Trophoblast cell (in vitro differentiated cells and primary cell): ENCODE measurements at regions not wholly inside any gene's neighbourhood (a gene's known extent, or its start where the extent isn't known, plus 50 kb on each side); places are given as distances from the start of the nearest gene placed in this dataset.

Experiments used
- DNase-seq, 2 donors: peaks; one replicate each; pipeline ENCODE4 v3.0.0-alpha.2; 2016
- H2AFZ ChIP-seq: 2 replicates; pipeline ENCODE4 v1.6.1; 2013; ENCODE audit warnings: low read length, moderate library complexity, mild to moderate bottlenecking; ENCODE audit not compliant: insufficient read depth, poor library complexity
- H2AK5ac ChIP-seq: 2 replicates; pipeline ENCODE4 v1.6.1; 2013; ENCODE audit warnings: mild to moderate bottlenecking, low read length
- H2BK120ac ChIP-seq: 2 replicates; pipeline ENCODE4 v1.6.1; 2013; ENCODE audit warnings: low read length, mild to moderate bottlenecking, moderate library complexity; ENCODE audit not compliant: insufficient read depth, poor library complexity
- H2BK12ac ChIP-seq: 2 replicates; pipeline ENCODE4 v1.6.1; 2013; ENCODE audit warnings: mild to moderate bottlenecking, low read length, moderate library complexity
- H2BK5ac ChIP-seq: 2 replicates; pipeline ENCODE4 v1.6.1; 2013; ENCODE audit warnings: low read length, low read depth, moderate library complexity, mild to moderate bottlenecking; ENCODE audit not compliant: poor library complexity
- H3K14ac ChIP-seq: 2 replicates; pipeline ENCODE4 v1.6.1; 2013; ENCODE audit warnings: mild to moderate bottlenecking, low read length
- H3K18ac ChIP-seq: 2 replicates; pipeline ENCODE4 v1.6.1; 2013; ENCODE audit warnings: mild to moderate bottlenecking, low read length
- H3K23ac ChIP-seq: 2 replicates; pipeline ENCODE4 v1.6.1; 2013; ENCODE audit warnings: low read length
- H3K27ac ChIP-seq: 2 replicates; pipeline ENCODE4 v1.5.1; 2013; ENCODE audit warnings: low read depth, mild to moderate bottlenecking, inconsistent platforms, low read length, moderate library complexity
- H3K27me3 ChIP-seq: 2 replicates; pipeline ENCODE4 v1.6.1; 2013; ENCODE audit warnings: inconsistent platforms, mild to moderate bottlenecking, low read length, moderate library complexity; ENCODE audit not compliant: insufficient read depth
- H3K36me3 ChIP-seq, 2 experiments: 1 replicate in 1 of 2; 2 replicates in 1 of 2; pipeline ENCODE4 v1.6.1; 2013; ENCODE audit warnings: low read length in 2 of 2, mild to moderate bottlenecking in 2 of 2, moderate library complexity in 1 of 2; ENCODE audit not compliant: insufficient read depth in 2 of 2, control insufficient read depth in 1 of 2
- H3K4ac ChIP-seq: 2 replicates; pipeline ENCODE4 v1.6.1; 2013; ENCODE audit warnings: low read depth, mild to moderate bottlenecking, low read length, moderate library complexity
- H3K4me1 ChIP-seq, 2 experiments: 1 replicate in 1 of 2; 2 replicates in 1 of 2; pipeline ENCODE4 v1.6.1; 2013; ENCODE audit warnings: low read length in 2 of 2, mild to moderate bottlenecking in 2 of 2, moderate library complexity in 1 of 2; ENCODE audit not compliant: insufficient read depth in 2 of 2, control insufficient read depth in 1 of 2
- H3K4me2 ChIP-seq: 2 replicates; pipeline ENCODE4 v1.6.1; 2013; ENCODE audit warnings: inconsistent platforms, mild to moderate bottlenecking, low read length, moderate library complexity
- H3K4me3 ChIP-seq: 2 replicates; pipeline ENCODE4 v1.5.1; 2013; ENCODE audit warnings: mild to moderate bottlenecking, low read depth, low read length, inconsistent platforms
- H3K79me1 ChIP-seq: one replicate; pipeline ENCODE4 v1.6.1; 2013; ENCODE audit warnings: low read length
- H3K79me2 ChIP-seq: 2 replicates; pipeline ENCODE4 v1.6.1; 2013; ENCODE audit warnings: low read length, mild to moderate bottlenecking; ENCODE audit not compliant: control insufficient read depth, insufficient read depth, poor library complexity
- H3K9ac ChIP-seq: 2 replicates; pipeline ENCODE4 v1.6.1; 2013; ENCODE audit warnings: mild to moderate bottlenecking, low read length
- H3K9me3 ChIP-seq: 2 replicates; pipeline ENCODE4 v1.6.1; 2013; ENCODE audit warnings: low read depth, mild to moderate bottlenecking, control low read depth, inconsistent platforms, low read length; ENCODE audit not compliant: insufficient read depth
- H4K12ac ChIP-seq: 2 replicates; pipeline ENCODE4 v1.6.1; 2013; ENCODE audit warnings: low read depth, mild to moderate bottlenecking, low read length, moderate library complexity
- H4K8ac ChIP-seq: 2 replicates; pipeline ENCODE4 v1.6.1; 2013; ENCODE audit warnings: low read depth, mild to moderate bottlenecking, low read length, moderate library complexity
- H4K91ac ChIP-seq: one replicate; pipeline ENCODE4 v1.6.1; 2013; ENCODE audit warnings: low read depth, mild to moderate bottlenecking, low read length, moderate library complexity
- WGBS: extraction: QIAGEN DNeasy Blood & Tissue Kit; methylation state at CpG from one replicate; pipeline ENCODE4 v1.1.7; 2013; ENCODE audit warnings: missing lambda C conversion rate; ENCODE audit not compliant: insufficient read length, insufficient coverage; ENCODE audit errors: extremely low coverage; 5-methylcytosine and 5-hydroxymethylcytosine counted together

GRCh38 chr21:22319435-22319834, 1321.2 kb downstream of the NCAM2 start:
- Histone ChIP-seq H3K27me3 (no peaks in the 10 kb centered on the region), H2BK5ac (no peak overlapping the region), H3K27ac (no peak overlapping the region), H3K9ac (no peak overlapping the region), H3K4me1 (no peaks in the 10 kb centered on the region), H3K9me3 (no peaks in the 10 kb centered on the region), H3K4me3 (no peak overlapping the region), H3K18ac (no peak overlapping the region), H4K8ac (no peak overlapping the region), H2AK5ac (no peak overlapping the region), H2BK12ac (no peak overlapping the region), H3K14ac (no peak overlapping the region), H3K79me2 (no peaks in the 10 kb centered on the region), H4K91ac (no peak overlapping the region), H3K79me1 (no peaks in the 10 kb centered on the region), H3K36me3 (no peaks in the 10 kb centered on the region), H3K4ac (no peak overlapping the region), H3K23ac (no peak overlapping the region), H2BK120ac (no peak overlapping the region), H4K12ac (no peak overlapping the region), H2AFZ (no peak overlapping the region), H3K4me2 (no peak overlapping the region)
- WGBS: no CpG with 5 or more reads among the region's 1 CpG
- DNase-seq: no peak

- Histone ChIP-seq H3K18ac (no peak overlapping the region), H3K23ac (no peak overlapping the region), H3K9ac (no peak overlapping the region), H3K4me1 (no peaks in the 10 kb centered on the region), H4K12ac (no peak overlapping the region), H3K4ac (no peak overlapping the region), H3K9me3 (peaks cover 2% of the 10 kb centered on the region), H2AFZ (no peak overlapping the region), H3K79me1 (no peaks in the 10 kb centered on the region), H3K27me3 (no peaks in the 10 kb centered on the region), H4K91ac (no peak overlapping the region), H3K27ac (no peak overlapping the region), H3K4me3 (no peak overlapping the region), H2BK12ac (no peak overlapping the region), H2BK120ac (no peak overlapping the region), H3K79me2 (no peaks in the 10 kb centered on the region), H3K36me3 (no peaks in the 10 kb centered on the region), H2BK5ac (no peak overlapping the region), H3K4me2 (no peak overlapping the region), H3K14ac (no peak overlapping the region), H2AK5ac (no peak overlapping the region), H4K8ac (no peak overlapping the region)
- DNase-seq: no peak
- WGBS: no CpG with 5 or more reads among the region's 1 CpG
These were observed 1344.7 kb downstream of the NCAM2 start for GRCh38 chr21:22342889-22343288.

- Histone ChIP-seq H4K12ac (no peak overlapping the region), H3K79me2 (no peaks in the 10 kb centered on the region), H4K8ac (no peak overlapping the region), H3K14ac (no peak overlapping the region), H3K36me3 (no peaks in the 10 kb centered on the region), H2BK12ac (no peak overlapping the region), H3K18ac (no peak overlapping the region), H3K27ac (no peak overlapping the region), H3K23ac (no peak overlapping the region), H2AK5ac (no peak overlapping the region), H4K91ac (no peak overlapping the region), H2BK5ac (no peak overlapping the region), H3K4ac (no peak overlapping the region), H3K79me1 (no peaks in the 10 kb centered on the region), H3K9me3 (peaks cover 2% of the 10 kb centered on the region), H3K4me3 (no peak overlapping the region), H3K4me1 (no peaks in the 10 kb centered on the region), H2AFZ (no peak overlapping the region), H3K4me2 (no peak overlapping the region), H3K9ac (no peak overlapping the region), H2BK120ac (no peak overlapping the region), H3K27me3 (no peaks in the 10 kb centered on the region)
- WGBS: no CpG with 5 or more reads among the region's 2 CpGs
- no peak for DNase-seq
These were observed 1345.1 kb downstream of the NCAM2 start for GRCh38 chr21:22343303-22343702.

GRCh38 chr21:22343721-22344120, 1345.5 kb downstream of the NCAM2 start:
- no peak overlapping the region for H3K4ac ChIP-seq
- H2AFZ ChIP-seq: no peak overlapping the region
- H4K8ac ChIP-seq: no peak overlapping the region
- no peaks in the 10 kb centered on the region for H3K79me2 ChIP-seq
- H3K27me3 ChIP-seq: no peaks in the 10 kb centered on the region
- no peak overlapping the region for H3K4me2 ChIP-seq
- H3K9me3 ChIP-seq: peaks cover 2% of the 10 kb centered on the region
- H3K14ac ChIP-seq: no peak overlapping the region
- no peak overlapping the region for H2BK120ac ChIP-seq
- H3K36me3 ChIP-seq: no peaks in the 10 kb centered on the region
- no peak overlapping the region for H4K12ac ChIP-seq
- no peak overlapping the region for H2BK12ac ChIP-seq
- no peak overlapping the region for H4K91ac ChIP-seq
- H2AK5ac ChIP-seq: no peak overlapping the region
- H2BK5ac ChIP-seq: no peak overlapping the region
- no peak overlapping the region for H3K23ac ChIP-seq
- H3K79me1 ChIP-seq: no peaks in the 10 kb centered on the region
- no peak for DNase-seq
- H3K4me3 ChIP-seq: no peak overlapping the region
- H3K4me1 ChIP-seq: no peaks in the 10 kb centered on the region
- no peak overlapping the region for H3K9ac ChIP-seq
- H3K18ac ChIP-seq: no peak overlapping the region
- H3K27ac ChIP-seq: no peak overlapping the region

- no peak overlapping the region for H4K91ac ChIP-seq
- no peak overlapping the region for H3K27ac ChIP-seq
- H2AFZ ChIP-seq: no peak overlapping the region
- H3K4ac ChIP-seq: no peak overlapping the region
- H3K4me3 ChIP-seq: no peak overlapping the region
- H4K8ac ChIP-seq: no peak overlapping the region
- no peaks in the 10 kb centered on the region for H3K27me3 ChIP-seq
- no peak overlapping the region for H2BK5ac ChIP-seq
- no peaks in the 10 kb centered on the region for H3K79me2 ChIP-seq
- H3K79me1 ChIP-seq: no peaks in the 10 kb centered on the region
- H3K14ac ChIP-seq: no peak overlapping the region
- no peak overlapping the region for H3K9ac ChIP-seq
- no peaks in the 10 kb centered on the region for H3K4me1 ChIP-seq
- DNase-seq: no peak
- H2BK120ac ChIP-seq: no peak overlapping the region
- no peaks in the 10 kb centered on the region for H3K36me3 ChIP-seq
- peaks cover 2% of the 10 kb centered on the region for H3K9me3 ChIP-seq
- H4K12ac ChIP-seq: no peak overlapping the region
- no peak overlapping the region for H3K23ac ChIP-seq
- H2AK5ac ChIP-seq: no peak overlapping the region
- H2BK12ac ChIP-seq: no peak overlapping the region
- H3K18ac ChIP-seq: no peak overlapping the region
- H3K4me2 ChIP-seq: no peak overlapping the region
These were observed 1347.4 kb downstream of the NCAM2 start for GRCh38 chr21:22345624-22346023.
